Transverse colon (tissue), 4 donors: ENCODE measurements at regions not wholly inside any gene's neighbourhood (a gene's known extent, or its start where the extent isn't known, plus 50 kb on each side); places are given as distances from the start of the nearest gene placed in this dataset.

Source experiments
- CTCF ChIP-seq, 5 experiments: fragments of 200-600 bp in 3 of 5; fragments of 450-650 bp in 2 of 5; sonication (generic) in 3 of 5; IDR thresholded peaks; 1 replicate in 2 of 5; 2 replicates in 3 of 5; pipeline ENCODE4 v1.5.1; 2016 to 2017; ENCODE audit warnings: antibody characterized with exemption in 5 of 5, inconsistent platforms in 3 of 5, mild to moderate bottlenecking in 2 of 5, moderate library complexity in 1 of 5
- POLR2A ChIP-seq: fragments of 450-650 bp; IDR thresholded peaks from one replicate; pipeline ENCODE4 v1.6.1; 2016; ENCODE audit warnings: antibody characterized with exemption, mild to moderate bottlenecking, moderate library complexity
- POLR2AphosphoS5 ChIP-seq, 3 donors: sonication (generic); formaldehyde crosslinking; IDR thresholded peaks; one replicate each; pipeline ENCODE4 v1.6.1; 2016; ENCODE audit warnings: antibody characterized with exemption in 3 of 3

- TF ChIP-seq CTCF (IDR thresholded peaks at IDR 0.05) (no peak), POLR2A (no peak), POLR2AphosphoS5 (IDR thresholded peaks at IDR 0.05) (no peak)
Observed at GRCh38 chr5:159488516-159488915, 158.2 kb upstream of the IL12B start.
